ENCODE measurements at regions not wholly inside any gene's neighbourhood (a gene's known extent, or its start where the extent isn't known, plus 50 kb on each side); places are given as distances from the start of the nearest gene placed in this dataset.
"Not testable (repeated sequence)": the region's sequence is repeated elsewhere in the genome, so short reads cannot be mapped to it uniquely, and the experiment has no call there.

DNA sequence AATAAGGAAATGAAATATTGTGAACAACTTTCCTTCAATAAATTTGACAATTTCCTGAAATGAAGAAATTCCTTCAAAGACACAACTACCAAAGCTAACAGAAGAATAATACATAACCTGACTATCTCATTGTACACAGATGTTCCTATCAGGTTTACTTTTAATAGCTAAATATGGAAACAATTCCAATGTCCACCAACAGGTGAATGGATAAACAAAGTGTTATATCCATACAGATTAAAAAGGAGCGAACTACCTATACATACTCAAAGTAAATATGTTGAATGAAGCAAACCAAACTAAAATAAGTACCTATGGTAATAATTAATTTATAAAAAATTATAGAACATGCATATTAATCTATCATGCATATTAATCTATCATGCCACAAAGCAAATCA is 554.9 kb downstream of the PPP4R3C start:
- DNase-seq (ENCODE audit: extremely low read depth, low read depth) = no peak

DNA sequence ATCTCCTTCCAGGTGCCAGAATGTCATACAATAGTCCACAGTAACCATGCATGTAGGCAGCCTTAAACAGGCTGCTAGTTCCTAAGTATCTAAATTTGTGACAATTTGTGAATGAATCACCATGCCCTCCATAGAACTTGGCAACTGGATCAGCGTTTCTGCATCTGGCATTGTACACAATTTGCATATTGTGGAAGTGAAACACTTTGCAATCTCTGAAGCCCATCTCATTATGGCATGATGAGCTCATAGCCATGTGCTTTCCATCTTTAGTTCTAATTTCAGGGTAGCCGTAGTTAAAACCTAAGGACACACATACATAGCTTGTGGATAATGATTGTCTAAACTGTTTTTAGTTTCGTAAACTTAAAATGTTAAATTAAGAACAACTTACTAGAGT is 573.6 kb downstream of the PPP4R3C start:
- no peak for DNase-seq (ENCODE audit: extremely low read depth, low read depth)

DNA sequence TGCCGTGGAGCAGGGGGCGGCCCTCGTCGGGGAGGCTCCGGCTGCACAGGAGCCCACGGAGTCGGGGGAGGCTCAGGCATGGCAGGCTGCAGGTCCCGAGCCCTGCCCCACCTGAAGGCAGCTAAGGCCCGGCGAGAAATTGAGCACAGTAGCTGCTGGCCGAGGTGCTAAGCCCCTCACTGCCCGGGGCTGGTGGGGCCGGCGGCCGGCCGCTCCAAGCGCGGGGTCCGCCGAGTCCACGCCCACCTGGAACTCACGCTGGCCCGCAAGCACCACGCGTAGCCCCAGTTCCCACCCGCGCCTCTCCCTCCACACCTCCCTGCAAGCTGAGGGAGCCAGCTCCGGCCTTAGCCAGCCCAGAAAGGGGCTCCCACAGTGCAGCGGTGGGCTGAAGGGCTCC is 589.4 kb downstream of the PPP4R3C start:
- DNase-seq (ENCODE audit: extremely low read depth, low read depth) = no peak

DNA sequence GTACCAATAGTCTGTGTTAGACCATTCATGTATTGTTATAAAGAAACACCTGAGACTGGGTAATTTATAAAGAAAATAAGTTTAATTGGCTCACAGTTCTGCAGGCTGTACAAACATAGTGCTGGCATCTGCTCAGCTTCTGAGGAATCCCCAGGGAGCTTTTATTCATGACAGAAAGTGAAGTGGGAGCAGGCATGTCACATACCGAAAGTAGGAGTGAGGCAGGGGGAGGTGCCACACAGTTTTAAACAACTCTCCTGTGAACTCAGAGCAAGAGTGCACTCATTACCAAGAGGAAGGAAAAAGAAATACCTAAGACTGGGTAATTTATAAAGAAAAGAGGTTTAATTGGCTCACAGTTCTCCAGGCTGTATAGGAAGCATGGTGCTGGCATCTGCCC is 591.2 kb downstream of the PPP4R3C start:
- no peak for DNase-seq (ENCODE audit: extremely low read depth, low read depth)

DNA sequence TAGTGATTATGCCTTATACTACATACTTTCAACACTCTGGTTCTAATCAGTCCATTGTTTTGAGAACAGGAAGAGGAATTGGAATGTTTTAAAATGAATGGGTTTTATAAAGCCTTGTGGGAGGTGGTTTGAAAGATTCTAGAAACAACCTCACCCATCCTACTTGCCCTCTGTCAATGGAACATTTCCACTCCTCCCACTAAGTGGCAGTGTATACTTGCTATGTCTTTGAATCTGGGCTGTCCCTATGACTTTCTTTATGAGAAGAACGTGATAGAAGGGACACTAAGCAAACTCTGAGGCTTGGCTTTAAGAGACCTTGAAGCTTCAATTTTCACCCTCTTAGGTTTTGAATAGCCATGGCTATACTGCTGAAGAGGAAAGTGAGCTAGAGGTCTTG is 611.2 kb downstream of the PPP4R3C start:
- DNase-seq (ENCODE audit: extremely low read depth, low read depth) = peak; percentile 6

DNA sequence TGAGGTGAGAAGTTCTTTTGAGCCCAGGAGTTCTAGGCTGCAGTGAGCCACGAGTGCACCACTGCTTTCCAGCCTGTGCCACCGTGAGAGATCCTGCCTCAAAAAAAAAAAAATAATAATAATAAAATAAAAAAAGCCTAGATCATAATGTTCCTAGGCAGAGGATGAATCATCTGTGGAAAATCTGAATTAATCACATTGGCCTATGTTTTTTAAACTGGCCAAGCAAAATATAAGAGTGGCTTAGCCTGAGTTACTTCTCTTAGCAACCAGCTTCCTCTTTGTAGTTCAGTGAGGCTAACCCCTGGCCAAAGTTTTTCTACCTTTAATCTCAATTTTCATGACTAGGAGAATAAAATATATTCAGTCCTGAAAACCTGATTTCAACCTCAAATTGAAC is 614.6 kb downstream of the PPP4R3C start:
- no peak for DNase-seq (ENCODE audit: extremely low read depth, low read depth)

DNA sequence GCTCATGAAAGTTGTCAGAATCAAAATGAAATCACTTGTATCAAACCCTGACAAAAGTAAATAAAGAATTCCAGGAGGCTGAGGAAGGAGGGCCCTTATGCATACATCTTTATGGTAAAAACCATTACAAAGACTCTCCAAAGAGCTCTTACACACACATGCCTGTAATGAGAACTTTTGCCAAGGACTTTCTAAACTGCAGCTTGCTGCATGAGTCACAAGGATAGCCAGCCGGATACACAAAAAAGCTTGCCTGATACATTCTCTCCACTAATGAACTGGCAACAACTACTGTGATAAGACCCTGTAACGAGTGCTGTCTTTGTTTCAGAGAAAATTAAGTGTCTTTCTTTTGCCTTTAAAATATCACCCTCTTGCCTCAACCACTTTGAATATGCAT is 618.1 kb downstream of the PPP4R3C start:
- DNase-seq (ENCODE audit: extremely low read depth, low read depth) = no peak

DNA sequence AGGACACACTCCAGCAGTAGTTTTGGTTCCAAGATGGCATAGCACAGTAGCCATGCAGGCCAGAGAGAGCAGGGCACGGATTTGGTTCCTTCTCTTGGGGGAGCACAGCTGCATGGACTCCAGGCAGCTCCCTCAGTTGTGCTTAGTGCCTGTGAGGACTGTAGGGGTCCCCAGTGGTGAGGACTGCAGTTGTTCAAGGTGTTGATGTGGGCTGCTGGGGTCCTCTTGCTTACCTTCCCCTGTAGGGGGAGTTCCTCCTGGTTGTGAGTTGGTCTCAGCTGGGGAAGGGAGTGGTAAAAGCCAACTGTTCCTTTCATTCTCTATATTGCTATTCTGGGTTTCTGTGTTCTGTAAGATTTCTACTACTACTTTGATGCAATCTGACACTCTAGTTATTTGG is 606.5 kb downstream of the MAGEB5 start:
- no peak for DNase-seq (ENCODE audit: extremely low read depth, low read depth)

DNA sequence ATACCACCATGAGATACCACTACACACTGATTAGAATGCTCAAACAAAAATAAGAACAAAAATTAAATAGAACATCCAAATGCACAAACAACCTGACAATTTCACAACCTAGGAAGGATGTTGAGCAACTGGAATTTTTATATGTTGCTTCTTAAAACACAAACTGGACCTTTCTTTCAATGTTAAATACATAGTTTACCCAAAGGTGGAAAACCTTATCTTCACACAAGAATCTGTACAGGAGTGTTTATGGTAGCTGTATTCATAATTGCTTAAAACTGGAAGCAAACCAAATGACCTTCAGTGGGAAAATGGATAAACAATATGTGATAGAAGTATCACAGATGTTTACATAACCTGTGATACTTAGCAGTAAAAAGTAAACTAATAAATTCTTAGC is 573.8 kb downstream of the MAGEB5 start:
- DNase-seq (ENCODE audit: extremely low read depth, low read depth) = no peak

DNA sequence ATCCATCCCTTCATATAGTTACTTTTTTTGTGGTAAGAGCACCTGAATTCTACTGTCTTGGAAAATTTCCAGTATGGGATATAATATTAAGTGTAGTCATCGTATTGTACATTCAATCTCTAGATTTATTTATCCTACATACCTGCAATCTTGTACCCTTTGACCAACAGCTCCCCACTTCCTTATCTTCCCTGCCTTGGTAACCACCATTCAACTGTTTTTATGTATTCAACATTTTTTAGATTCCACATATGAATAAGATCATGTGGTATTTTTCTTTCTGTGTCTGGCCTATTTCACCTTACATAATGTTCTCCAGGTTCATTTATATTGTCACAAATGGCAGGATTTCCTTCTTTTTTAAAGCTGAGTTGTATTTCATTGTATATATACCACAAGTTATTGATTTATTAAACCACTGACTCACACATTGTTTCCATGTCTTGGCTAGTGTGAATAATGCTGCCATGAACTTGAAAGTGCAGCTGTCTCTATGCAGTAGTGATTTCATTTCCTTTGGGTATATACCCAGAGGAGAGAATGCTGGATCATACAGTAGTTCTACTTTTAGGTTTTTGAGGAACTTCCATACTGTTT is 572.5 kb downstream of the MAGEB5 start:
- DNase-seq (ENCODE audit: extremely low read depth, low read depth) = no peak

DNA sequence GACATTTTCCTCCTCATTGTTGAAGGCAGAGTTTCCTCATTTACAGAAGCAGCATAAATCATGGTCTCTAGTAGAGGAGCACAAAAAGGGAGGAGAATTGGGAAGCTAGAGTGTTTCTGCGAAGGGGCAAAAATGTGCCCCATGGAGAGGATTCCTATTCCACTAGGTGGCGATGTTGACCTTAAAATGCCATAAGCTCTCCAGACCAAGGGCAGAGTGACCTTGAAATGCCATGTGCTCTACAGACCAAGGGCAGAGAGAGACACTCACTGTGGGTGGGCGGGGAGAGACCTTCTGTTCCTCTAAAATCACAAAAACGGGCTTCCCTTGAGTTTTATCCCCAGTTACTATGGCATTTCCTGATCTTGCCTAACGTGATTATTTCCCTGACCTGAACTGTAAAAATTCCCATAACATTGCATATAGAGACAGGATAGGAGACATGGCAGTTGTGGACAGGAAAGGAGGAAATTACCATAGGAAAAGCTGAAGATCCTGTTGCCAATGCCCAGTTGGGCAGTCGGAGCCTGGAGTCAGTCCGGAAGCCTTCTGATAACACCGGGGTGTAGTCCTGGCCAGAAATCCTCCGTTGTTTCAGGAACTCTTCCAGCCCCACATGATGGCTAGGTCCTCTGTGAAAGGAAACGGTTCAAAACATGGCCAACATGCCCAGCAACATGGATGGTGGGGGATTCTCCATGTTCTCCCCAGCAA is 567.7 kb downstream of the MAGEB5 start:
- DNase-seq (ENCODE audit: extremely low read depth, low read depth) = peak; percentile 15

DNA sequence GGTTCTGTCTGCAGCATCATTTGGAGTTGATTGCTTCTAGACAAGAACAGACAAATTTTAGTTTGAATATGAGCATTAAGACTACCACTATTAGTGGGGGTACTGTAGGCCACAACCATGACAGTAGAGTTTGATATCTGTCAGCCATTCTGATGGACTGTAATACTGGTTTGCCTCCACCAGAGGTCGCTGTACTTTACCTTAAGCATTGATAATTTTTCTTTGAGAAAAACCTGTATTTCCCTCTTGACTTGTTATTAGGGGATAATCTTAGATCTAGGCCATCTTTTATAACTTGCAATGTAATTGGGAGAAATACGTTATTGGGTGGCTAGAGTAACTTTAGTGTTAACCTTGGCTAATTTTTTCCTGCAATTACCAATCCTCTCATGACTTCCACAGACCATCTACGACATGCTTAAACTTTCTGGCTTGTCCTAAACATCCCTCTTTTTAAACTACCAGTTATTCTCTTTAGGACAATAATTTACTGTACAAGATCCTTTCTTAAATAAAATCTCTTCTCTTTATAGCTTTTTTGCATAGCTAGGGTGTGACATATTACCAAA is 562.4 kb downstream of the MAGEB5 start:
- no peak for DNase-seq (ENCODE audit: extremely low read depth, low read depth)

DNA sequence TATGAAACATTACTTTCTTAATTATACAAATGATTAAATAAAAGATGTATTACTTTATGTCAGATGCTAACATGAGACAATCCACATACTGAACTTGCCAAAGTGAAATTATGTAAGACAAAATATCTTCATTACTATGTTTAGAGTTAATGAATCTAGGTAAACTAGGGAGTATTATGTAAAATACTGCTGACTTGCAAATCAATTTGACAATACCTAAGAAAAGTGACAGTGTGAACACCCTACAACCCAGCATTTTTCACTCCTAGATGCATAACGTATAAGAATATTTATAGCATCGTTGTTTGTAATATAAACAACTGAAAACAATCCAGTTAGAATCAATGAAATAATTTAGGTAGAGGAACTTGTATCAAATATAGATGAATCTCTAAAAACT is 546.3 kb downstream of the MAGEB5 start:
- no peak for DNase-seq (ENCODE audit: extremely low read depth, low read depth)

DNA sequence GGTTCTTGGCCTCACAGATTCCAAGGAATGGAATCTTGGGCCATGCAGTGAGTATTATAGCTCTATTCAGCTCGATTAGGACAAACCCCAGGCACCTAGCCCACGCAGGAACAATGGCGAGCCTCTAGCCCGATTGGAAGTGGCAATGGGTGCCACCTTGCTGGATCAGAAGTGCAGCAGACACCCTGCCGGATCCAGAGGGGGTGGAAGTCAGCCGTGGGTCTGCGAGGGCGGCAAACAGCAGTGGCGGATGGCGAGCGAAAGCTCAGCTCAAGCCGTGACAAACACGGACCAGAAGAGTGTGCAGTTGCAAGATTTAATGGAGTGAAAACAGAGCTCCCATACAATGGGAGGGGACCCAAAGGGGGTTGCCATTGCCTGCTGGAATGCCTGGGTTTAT is 539.8 kb downstream of the MAGEB5 start:
- not testable (repeated sequence) for DNase-seq (ENCODE audit: extremely low read depth, low read depth)

DNA sequence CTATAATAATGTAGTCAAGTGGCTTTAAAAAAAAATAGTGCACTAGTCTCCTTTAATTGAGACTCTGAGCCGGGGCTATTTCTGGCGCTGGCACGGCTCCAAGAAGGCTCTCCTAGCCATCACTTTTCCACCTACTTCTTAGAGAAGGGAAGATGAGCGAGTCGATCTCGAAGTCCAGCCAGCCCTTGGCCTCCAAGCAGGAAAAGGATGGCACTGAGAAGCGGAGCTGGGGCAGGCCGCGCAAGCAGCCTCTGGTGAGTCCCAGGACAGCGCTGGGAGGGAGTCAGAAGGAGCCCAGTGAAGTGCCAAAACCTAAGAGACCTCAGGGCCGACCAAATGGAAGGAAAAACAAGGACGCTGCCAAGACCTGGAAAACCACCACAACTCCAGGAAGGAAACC is 531.9 kb downstream of the MAGEB5 start:
- no peak for DNase-seq (ENCODE audit: extremely low read depth, low read depth)

DNA sequence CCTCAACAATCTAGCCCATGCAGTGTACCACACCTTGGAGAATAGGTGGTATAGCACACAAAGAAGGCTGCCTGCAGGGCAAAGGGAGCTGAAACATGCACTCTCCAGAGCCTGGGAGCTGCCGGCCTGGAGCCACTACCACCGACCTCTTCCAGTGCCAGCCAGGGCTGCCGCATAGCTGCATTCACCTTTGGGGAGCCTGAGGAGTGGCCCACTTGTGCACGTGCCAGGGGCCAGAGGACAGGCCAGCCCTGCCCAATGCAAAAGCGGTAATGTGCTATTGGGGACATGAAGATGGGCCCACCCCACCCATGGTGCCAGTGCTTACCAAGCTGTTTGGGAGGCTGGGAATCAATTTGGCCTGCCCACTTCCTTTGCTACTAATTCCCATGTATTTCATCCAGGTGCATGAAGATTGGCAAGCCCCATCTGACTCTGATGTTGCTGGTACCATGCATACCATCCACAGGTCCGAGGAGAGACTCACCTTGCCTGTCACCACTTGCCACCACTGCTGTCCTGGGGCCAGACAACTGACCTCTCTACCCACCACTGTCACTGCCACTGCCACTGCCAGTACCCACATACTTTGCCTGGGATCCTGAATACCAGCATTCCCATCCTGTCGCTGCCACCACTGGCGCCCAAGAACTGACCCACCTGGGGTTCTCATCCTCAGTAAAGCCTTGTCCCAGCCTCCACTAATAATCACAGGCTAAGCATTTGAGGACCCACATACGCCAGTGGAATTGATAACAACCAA is 506.9 kb downstream of the MAGEB5 start:
- no peak for DNase-seq (ENCODE audit: extremely low read depth, low read depth)

DNA sequence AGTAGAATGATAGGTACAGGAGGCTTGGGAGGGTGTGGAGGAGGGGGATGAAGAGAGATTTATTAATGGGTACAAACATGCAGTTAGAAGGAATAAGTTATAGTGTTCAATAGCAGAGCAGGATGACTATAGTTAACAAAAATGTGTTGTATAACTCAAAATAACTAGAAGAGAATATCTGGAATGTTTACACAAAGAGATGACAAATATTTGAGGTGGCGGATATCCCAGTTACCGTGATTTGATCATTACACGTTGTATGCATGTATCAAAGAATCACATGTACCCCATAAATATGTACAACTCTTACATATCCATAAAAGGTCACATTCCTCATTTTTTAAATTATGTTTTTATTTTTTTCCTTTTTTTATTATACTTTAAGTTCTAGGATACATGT is 456.6 kb downstream of the MAGEB5 start:
- DNase-seq (ENCODE audit: extremely low read depth, low read depth) = no peak

DNA sequence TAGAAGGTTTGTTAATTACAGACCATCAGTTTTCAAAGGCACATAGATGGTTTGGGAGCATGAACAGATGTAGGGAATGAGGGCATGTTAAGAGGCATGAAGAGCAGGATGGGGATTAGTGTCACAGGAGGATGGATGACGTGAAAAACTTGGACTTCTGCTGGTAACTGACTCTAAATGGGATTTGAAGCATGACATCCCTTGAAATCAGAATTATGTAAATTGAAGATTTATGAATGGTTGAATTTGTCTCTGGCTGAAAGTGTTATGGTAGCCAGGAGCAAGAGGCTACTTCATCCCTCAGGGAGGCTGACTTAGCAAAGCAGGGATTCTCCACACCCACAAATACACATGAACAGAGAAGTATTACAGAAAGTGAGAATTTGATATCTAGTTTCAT is 454.6 kb downstream of the MAGEB5 start:
- DNase-seq (ENCODE audit: extremely low read depth, low read depth) = no peak

DNA sequence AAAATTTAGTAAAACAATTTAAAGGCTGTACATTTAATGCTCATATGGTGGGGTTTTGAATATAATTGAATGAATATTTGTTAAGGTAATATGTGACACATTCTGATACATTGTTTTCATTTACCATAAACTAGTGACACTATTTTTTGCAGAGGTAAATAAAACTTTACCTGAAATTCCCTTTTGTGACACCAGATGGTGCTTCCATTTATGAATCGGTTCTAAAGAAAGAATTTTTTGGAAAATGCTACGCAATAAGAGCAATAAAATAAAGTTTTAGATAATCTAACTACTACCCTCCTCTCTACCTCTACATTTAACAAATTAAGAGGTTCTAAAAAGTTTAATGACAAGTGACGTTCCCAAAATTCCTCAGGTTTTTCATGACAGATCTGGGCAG is 448.9 kb downstream of the MAGEB5 start:
- no peak for DNase-seq (ENCODE audit: extremely low read depth, low read depth)

DNA sequence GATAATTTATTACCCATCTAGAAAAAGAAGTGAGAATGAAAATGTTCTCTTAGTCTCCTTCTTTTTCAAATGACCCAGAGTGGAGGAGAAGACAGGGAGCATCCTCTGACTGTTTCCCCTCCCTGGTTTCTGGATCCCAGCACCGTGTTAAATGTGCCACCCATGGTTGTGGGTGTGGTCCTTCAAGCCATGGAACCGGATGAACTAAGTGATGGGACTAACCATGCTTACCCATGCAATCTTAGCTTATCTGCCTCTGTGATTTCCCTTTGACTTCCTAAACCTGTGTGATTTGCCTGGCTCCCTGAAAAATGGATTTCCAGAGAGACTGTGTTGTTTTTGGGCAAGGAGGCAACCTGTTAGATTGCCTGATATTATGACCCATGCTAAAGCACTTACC is 437.1 kb downstream of the MAGEB5 start:
- DNase-seq (ENCODE audit: extremely low read depth, low read depth) = no peak

DNA sequence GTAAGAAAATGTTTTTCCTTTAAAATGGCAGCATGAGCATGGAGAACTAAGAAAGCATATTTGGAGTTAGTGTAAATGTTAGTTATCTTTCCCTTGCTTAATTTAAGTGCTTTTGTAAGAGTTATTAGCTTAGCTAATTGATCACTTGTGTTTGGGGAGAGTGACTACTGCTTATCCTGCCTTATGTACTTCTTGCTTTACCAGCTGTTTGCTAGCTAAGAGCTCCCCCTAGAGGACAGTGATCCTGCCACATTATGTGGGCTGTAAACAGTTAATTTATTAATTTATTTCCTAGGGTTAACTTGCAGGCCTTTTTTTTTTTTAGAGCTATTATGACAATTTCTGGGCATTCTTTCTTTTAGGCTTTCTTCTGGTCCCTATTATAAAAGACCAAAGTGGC is 435.8 kb downstream of the MAGEB5 start:
- no peak for DNase-seq (ENCODE audit: extremely low read depth, low read depth)

DNA sequence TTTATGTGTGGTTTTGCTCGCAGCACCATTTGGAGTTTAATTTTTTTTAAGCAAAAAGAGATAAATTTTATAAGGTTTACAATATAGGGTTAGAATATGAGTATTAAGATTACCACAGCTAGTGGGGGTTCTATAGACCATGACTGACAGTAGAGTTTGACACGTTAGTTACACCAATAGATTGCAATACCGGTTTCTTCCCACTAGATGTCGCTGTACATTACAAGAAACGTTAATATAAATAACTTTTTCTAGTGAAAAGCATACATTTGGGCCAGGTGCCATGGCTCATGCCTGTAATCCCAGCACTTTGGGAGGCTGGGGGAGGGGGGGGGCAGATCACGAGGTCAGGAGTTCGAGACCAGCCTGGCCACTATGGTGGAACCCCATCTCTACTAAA is 433.6 kb downstream of the MAGEB5 start:
- peak; percentile 16 for DNase-seq (ENCODE audit: extremely low read depth, low read depth)
